VCaP (cell line): ENCODE measurements at regions not wholly inside any gene's neighbourhood (a gene's known extent, or its start where the extent isn't known, plus 50 kb on each side); places are given as distances from the start of the nearest gene placed in this dataset.
"Not testable (repeated sequence)": the region's sequence is repeated elsewhere in the genome, so short reads cannot be mapped to it uniquely, and the experiment has no call there.

ENCODE experiments used
- H3K27ac ChIP-seq: fragments of 450-650 bp; 2 replicates; pipeline ENCODE4 v1.5.1; 2017
- CTCF ChIP-seq: fragments of 450-650 bp; conservative IDR thresholded peaks from 2 replicates; pipeline ENCODE4 v1.5.1; 2017; ENCODE audit warnings: mild to moderate bottlenecking, moderate library complexity

- peak overlapping the region; percentile 10; the same call in 1 of the 2 replicates for H3K27ac ChIP-seq
- TF ChIP-seq CTCF, result no peak
These were observed 175.5 kb downstream of the AEBP2 start for GRCh38 chr12:19614601-19615383.

DNA sequence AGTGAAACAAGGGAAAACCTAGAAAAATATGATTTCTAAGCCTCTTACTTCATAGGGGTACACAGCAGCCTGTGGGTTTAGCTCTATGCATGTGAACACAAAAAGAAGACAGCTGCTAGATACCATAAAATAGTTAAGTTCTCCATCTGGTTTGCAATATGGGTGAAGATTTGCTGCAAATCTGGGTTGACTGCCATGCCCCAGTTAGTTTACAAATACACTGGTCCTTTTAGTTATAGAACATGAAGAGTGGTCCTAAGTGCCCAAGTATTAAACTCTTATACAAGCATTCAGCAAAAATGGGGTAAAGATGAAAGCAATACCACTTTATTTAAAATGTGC is 176.1 kb downstream of the AEBP2 start:
- peak overlapping the region; percentile 10; the same call in 1 of the 2 replicates for H3K27ac ChIP-seq
- no peak for TF ChIP-seq CTCF

DNA sequence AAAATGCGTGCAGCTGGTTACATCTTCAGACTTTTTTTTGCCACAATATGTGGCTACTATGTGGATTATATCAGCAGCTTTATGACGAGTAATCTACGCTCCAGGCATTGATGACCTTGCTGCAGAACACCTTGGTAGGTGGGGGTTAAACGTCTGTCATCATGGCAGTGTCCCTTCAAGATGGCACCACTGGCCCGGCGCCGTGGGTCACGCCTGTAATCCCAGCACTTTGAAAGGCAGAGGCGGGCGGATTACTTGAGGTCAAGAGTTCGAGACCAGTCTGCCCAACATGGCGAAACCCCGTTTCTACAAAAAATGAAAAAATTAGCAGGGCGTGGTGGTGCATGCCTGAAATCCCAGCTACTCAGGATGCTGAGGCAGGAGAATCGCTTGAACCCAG is 177.5 kb downstream of the AEBP2 start:
- TF ChIP-seq CTCF, result no peak
- no peak overlapping the region for H3K27ac ChIP-seq

- TF ChIP-seq CTCF, result no peak
- H3K27ac ChIP-seq, result no peak overlapping the region
These were observed 180.9 kb downstream of the AEBP2 start for GRCh38 chr12:19620222-19620621.

DNA sequence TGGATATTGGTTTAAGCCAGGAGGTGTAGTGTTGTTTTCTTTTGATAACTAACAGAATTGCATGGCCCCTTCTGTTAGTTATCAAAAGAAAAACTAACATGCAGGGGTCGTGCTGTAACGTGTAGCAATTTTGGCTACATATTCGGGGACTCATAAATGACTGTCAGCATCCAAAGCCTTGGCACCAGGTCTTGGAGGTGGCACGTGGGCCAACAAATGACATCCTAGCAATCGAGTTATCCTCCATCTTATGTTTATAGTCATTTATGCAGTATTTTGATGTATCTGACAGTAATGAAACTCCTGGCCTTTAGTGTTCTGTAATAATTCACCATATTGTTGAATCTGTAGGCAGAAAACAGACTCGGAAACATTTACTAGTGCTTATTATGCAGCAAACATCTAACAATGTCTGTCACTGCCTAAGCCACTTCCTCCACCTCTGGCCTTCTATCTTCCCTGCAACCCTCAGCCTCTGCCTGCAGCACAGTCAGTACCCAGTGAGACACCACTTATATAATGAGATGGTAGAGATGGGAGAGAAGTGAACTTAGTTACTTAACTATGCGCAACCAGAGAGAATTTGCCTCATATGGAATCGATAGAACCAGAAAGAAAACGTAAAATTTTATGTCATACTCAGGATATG is 184.6 kb downstream of the AEBP2 start:
- TF ChIP-seq CTCF, result no peak
- no peak overlapping the region for H3K27ac ChIP-seq

DNA sequence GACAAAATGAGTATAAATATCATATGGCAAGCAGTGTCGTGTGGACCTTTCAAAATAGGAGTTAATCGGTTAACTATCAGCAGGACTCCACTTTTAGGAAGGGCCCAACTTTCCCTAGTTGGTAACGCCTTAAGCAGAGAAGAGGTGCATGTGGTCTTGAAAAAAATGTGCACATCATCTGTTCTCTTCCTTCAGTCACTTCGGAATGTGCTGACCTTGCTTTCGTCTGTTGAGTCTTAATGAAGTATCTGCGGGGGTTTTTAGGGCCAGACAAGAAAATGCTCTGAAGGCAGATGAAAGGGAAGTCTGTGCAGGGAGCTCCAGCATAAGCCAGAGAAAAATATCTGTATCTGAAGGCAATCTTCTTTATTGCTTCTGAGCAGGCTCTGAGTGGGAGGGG is 185.2 kb downstream of the AEBP2 start:
- H3K27ac ChIP-seq, result no peak overlapping the region
- TF ChIP-seq CTCF, result no peak

GRCh38 chr12:19625551-19625950 is 186.3 kb downstream of the AEBP2 start:
- not testable (repeated sequence) for H3K27ac ChIP-seq

DNA sequence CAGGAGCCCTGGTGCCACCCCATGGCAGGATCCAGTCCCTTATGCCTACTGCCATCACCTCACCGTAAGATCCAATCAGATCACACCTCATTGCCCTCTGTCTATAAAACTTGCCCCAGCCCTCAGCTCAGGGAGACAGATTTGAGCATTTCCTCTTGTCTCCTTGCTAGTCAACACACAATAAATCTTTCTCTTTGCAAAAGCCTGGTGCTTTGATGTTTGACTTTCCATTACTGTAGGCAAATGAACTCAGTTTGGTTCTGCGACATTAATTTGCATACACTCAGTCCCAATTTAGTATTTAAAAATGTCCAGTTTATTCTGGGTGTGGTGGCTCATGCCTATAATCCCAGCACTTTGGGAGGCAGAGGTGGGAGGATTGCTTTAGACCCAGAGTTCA is 188.4 kb downstream of the AEBP2 start:
- H3K27ac ChIP-seq, result no peak overlapping the region

More for the DNA sequence above, 188.4 kb downstream of the AEBP2 start:
- no peak for TF ChIP-seq CTCF
